Gastroesophageal sphincter (tissue), 3 donors: ENCODE measurements at regions not wholly inside any gene's neighbourhood (a gene's known extent, or its start where the extent isn't known, plus 50 kb on each side); places are given as distances from the start of the nearest gene placed in this dataset.

Experiments used
- CTCF ChIP-seq, 4 experiments: fragments of 200-600 bp in 2 of 4; fragments of 450-650 bp in 2 of 4; sonication (generic) in 1 of 4; IDR thresholded peaks; one replicate each; pipeline ENCODE4 v1.5.1; 2017 to 2019; ENCODE audit warnings: antibody characterized with exemption in 4 of 4, mild to moderate bottlenecking in 2 of 4, moderate library complexity in 2 of 4
- EP300 ChIP-seq: sonication (generic); formaldehyde crosslinking; IDR thresholded peaks from one replicate; pipeline ENCODE4 v1.6.1; 2017; ENCODE audit warnings: antibody characterized with exemption, mild to moderate bottlenecking
- POLR2A ChIP-seq, 2 donors: fragments of 450-650 bp; IDR thresholded peaks; one replicate each; pipeline ENCODE4 v1.6.1; 2017; ENCODE audit warnings: antibody characterized with exemption in 2 of 2, mild to moderate bottlenecking in 2 of 2, moderate library complexity in 1 of 2
- POLR2AphosphoS5 ChIP-seq: sonication (generic); formaldehyde crosslinking; IDR thresholded peaks from one replicate; pipeline ENCODE4 v1.6.1; 2017; ENCODE audit warnings: antibody characterized with exemption

GRCh38 chr2:226496273-226496550, 303.4 kb downstream of the IRS1 start:
- TF ChIP-seq CTCF (IDR thresholded peaks at IDR 0.05) (no peak), POLR2AphosphoS5 (no peak), POLR2A (IDR thresholded peaks at IDR 0.05) (no peak), EP300 (no peak)
